Lower leg skin (tissue), 3 donors: ENCODE measurements at regions not wholly inside any gene's neighbourhood (a gene's known extent, or its start where the extent isn't known, plus 50 kb on each side); places are given as distances from the start of the nearest gene placed in this dataset.

Experiments used
- POLR2A ChIP-seq, 2 donors: fragments of 450-650 bp; IDR thresholded peaks; one replicate each; pipeline ENCODE4 v1.6.1; 2016 to 2017; ENCODE audit warnings: antibody characterized with exemption in 2 of 2, mild to moderate bottlenecking in 1 of 2, moderate library complexity in 1 of 2
- TF ChIP-seq, protein P1 (sequence below), 3 donors: fragments of 450-650 bp; IDR thresholded peaks; one replicate each; pipeline ENCODE4 v1.5.1; 2016; ENCODE audit warnings: antibody characterized with exemption in 3 of 3, mild to moderate bottlenecking in 3 of 3, moderate library complexity in 2 of 3

DNA sequence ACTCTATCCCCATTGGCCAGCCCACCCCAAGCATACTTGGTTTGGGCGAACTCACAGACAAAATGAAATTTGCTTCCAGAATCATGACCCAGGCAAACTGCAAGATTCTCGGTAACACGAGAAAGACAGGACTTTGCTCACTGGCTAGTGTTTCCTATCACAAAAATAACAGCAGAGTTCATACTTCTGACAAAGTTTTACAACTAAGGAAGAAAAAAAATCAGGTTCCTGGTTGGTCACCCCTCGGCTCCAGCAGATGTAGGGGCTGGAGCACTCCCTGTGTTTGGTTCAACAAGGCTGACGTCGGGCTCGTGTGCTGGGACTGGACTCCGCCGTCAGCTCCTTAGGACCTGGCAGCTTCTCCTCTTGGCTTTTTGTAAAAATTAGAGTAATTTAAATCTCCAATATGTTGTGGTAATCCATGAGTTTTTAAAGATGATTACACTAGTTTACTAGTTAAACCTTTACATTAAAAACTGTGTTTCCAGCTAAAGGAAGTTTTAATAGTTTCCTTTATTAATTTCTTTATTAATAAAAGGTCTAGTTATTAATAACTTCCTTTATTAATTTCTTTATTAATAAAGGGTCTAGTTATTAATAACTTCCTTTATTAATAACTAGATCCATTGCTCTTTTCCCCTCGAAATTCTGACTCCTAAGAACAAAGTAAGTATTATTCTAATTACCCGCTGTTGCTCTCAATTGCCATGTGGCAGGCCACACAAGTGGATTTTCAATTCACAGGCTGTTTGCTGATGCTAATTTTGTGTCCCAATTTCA lies 115.6 kb upstream of the RNF32 start:
- TF ChIP-seq, protein P1, sequence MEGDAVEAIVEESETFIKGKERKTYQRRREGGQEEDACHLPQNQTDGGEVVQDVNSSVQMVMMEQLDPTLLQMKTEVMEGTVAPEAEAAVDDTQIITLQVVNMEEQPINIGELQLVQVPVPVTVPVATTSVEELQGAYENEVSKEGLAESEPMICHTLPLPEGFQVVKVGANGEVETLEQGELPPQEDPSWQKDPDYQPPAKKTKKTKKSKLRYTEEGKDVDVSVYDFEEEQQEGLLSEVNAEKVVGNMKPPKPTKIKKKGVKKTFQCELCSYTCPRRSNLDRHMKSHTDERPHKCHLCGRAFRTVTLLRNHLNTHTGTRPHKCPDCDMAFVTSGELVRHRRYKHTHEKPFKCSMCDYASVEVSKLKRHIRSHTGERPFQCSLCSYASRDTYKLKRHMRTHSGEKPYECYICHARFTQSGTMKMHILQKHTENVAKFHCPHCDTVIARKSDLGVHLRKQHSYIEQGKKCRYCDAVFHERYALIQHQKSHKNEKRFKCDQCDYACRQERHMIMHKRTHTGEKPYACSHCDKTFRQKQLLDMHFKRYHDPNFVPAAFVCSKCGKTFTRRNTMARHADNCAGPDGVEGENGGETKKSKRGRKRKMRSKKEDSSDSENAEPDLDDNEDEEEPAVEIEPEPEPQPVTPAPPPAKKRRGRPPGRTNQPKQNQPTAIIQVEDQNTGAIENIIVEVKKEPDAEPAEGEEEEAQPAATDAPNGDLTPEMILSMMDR (IDR thresholded peaks at IDR 0.05) = no peak
- no peak for TF ChIP-seq POLR2A (IDR thresholded peaks at IDR 0.05)
